ENCODE measurements at regions not wholly inside any gene's neighbourhood (a gene's known extent, or its start where the extent isn't known, plus 50 kb on each side); places are given as distances from the start of the nearest gene placed in this dataset.

- TF ChIP-seq EZH2phosphoT487 (IDR thresholded peaks at IDR 0.05; ENCODE audit: insufficient read depth, low read depth) (no peak), EZH2 (IDR thresholded peaks at IDR 0.05; ENCODE audit: insufficient read depth, poor library complexity, severe bottlenecking) (no peak)
These were observed 468.4 kb upstream of the FOXG1 start for GRCh38 chr14:28298156-28298555.
